HepG2 (cell line): ENCODE measurements at regions not wholly inside any gene's neighbourhood (a gene's known extent, or its start where the extent isn't known, plus 50 kb on each side); places are given as distances from the start of the nearest gene placed in this dataset.
"Not testable (repeated sequence)": the region's sequence is repeated elsewhere in the genome, so short reads cannot be mapped to it uniquely, and the experiment has no call there.

ENCODE experiments used
- ATAC-seq: fragments of 200-7000 bp; cut with Tn5 transposase; 3 replicates; pipeline ENCODE4 v1.9.1; 2020; ENCODE audit warnings: mild to moderate bottlenecking, moderate library complexity
- BruUV-seq: library from RNA; stranded (reverse); fragments of 400-500 nt; replicated peaks from 2 replicates; lab custom pipeline; 2021; lab: Mats Ljungman, UMichigan
- CTCF ChIA-PET: fragments of 300-600 bp; formaldehyde crosslinking; extraction: SDS; loops from one replicate; lab custom pipeline; 2021; ENCODE audit warnings: low total read pairs, inconsistent platforms, low intra/inter-chr PET ratio; lab: Yijun Ruan, JAX
- POLR2A ChIA-PET: fragments of 350-600 bp; sonication (Branson Sonifier 250); formaldehyde crosslinking; loops from one replicate; lab custom pipeline; 2020; ENCODE audit warnings: antibody characterized with exemption, inconsistent platforms; lab: Yijun Ruan, JAX
- DNase-seq: peaks from one replicate; pipeline ENCODE4 v3.0.0-alpha.2; 2015; ENCODE audit warnings: low spot score
- FAIRE-seq: peaks from 3 replicates; lab custom pipeline; 2011; peaks lifted over from hg19 to GRCh38; lab: Jason Lieb, UNC
- H2AFZ ChIP-seq: one replicate; pipeline ENCODE4 v1.6.1; 2011; ENCODE audit warnings: low read length, inconsistent platforms
- H3K27ac ChIP-seq: fragments of 300-600 bp; 3 replicates; pipeline ENCODE4 v1.8.0; 2011; ENCODE audit warnings: mixed run types, mild to moderate bottlenecking, mixed read lengths, low read length, inconsistent platforms; ENCODE audit not compliant: insufficient read depth; ENCODE audit errors: extremely low read length
- H3K27me3 ChIP-seq, 2 experiments: fragments of 200-600 bp in 1 of 2; 2 replicates in 1 of 2; 3 replicates in 1 of 2; pipeline versions ENCODE4 v1.6.0 to v1.8.0; 2011; ENCODE audit warnings: low read length in 2 of 2, mild to moderate bottlenecking in 2 of 2, moderate library complexity in 2 of 2, inconsistent platforms in 1 of 2; ENCODE audit not compliant: insufficient read depth in 2 of 2, control insufficient read depth in 1 of 2
- H3K36me3 ChIP-seq, 2 experiments: fragments of 200-600 bp in 1 of 2; replicated peaks in 1 of 2; 2 replicates in 1 of 2; 3 replicates in 1 of 2; pipeline versions ENCODE4 v1.5.1 to v1.8.0; 2011; ENCODE audit warnings: low read length in 2 of 2, inconsistent platforms in 1 of 2; ENCODE audit not compliant: insufficient read depth in 2 of 2, control insufficient read depth in 1 of 2
- H3K4me1 ChIP-seq: 2 replicates; pipeline ENCODE4 v1.5.1; 2012; ENCODE audit warnings: low read length, inconsistent platforms; ENCODE audit not compliant: insufficient read depth
- H3K4me2 ChIP-seq: 2 replicates; pipeline ENCODE4 v1.6.0; 2011; ENCODE audit warnings: low read depth, low read length, inconsistent platforms
- H3K4me3 ChIP-seq, 3 experiments: fragments of 200-600 bp in 1 of 3; sonication (generic), shearing (Covaris generic) in 1 of 3; replicated peaks in 1 of 3; 2 replicates each; pipeline ENCODE4 v1.5.1; 2011 to 2016; ENCODE audit warnings: low read length in 3 of 3, inconsistent platforms in 2 of 3, low read depth in 2 of 3, mild to moderate bottlenecking in 2 of 3, control low read depth in 1 of 3, mixed read lengths in 1 of 3; ENCODE audit not compliant: insufficient read depth in 1 of 3
- H3K79me2 ChIP-seq: one replicate; pipeline ENCODE4 v1.6.1; 2011; ENCODE audit warnings: low read length, inconsistent platforms; ENCODE audit not compliant: insufficient read depth
- H3K9ac ChIP-seq: 2 replicates; pipeline ENCODE4 v1.6.0; 2011; ENCODE audit warnings: mild to moderate bottlenecking, low read depth, low read length, inconsistent platforms; ENCODE audit not compliant: insufficient read depth
- H3K9me3 ChIP-seq: 2 replicates; pipeline ENCODE4 v1.5.1; 2012; ENCODE audit warnings: mild to moderate bottlenecking, low read length
- H4K20me1 ChIP-seq: 2 replicates; pipeline ENCODE4 v1.6.0; 2011; ENCODE audit warnings: inconsistent platforms, mild to moderate bottlenecking, low read length, moderate library complexity; ENCODE audit not compliant: insufficient read depth
- DNMT3B ChIP-seq: conservative IDR thresholded peaks from 2 replicates; pipeline ENCODE4 v1.6.1; 2016; ENCODE audit warnings: missing biosample characterization, control low read depth
- FOSL1 ChIP-seq: sonication (generic); formaldehyde crosslinking; IDR thresholded peaks from 2 replicates; pipeline ENCODE4 v1.9.0; 2021; ENCODE audit warnings: missing genetic modification reagents, borderline replicate concordance
- FOXO1 ChIP-seq: sonication (generic); formaldehyde crosslinking; IDR thresholded peaks from 2 replicates; pipeline ENCODE4 v1.4.0; 2020; ENCODE audit warnings: missing genetic modification reagents
- GTF2F1 ChIP-seq: fragments of 150-350 bp; IDR thresholded peaks from 2 replicates; pipeline ENCODE4 v1.6.1; 2014; ENCODE audit warnings: low read length
- HDAC1 ChIP-seq: sonication (generic); formaldehyde crosslinking; IDR thresholded peaks from 2 replicates; pipeline ENCODE4 v1.5.1; 2020; ENCODE audit warnings: mild to moderate bottlenecking, missing genetic modification reagents
- HNRNPL ChIP-seq: fragments of 200-400 bp; formaldehyde crosslinking; IDR thresholded peaks from 2 replicates; pipeline ENCODE4 v1.6.1; 2017; ENCODE audit warnings: mild to moderate bottlenecking, low read depth, low read length
- JDP2 ChIP-seq: sonication (generic); formaldehyde crosslinking; IDR thresholded peaks from 2 replicates; pipeline ENCODE4 v1.8.1; 2022; ENCODE audit warnings: missing genetic modification reagents, borderline replicate concordance
- NCOA5 ChIP-seq: sonication (generic); formaldehyde crosslinking; IDR thresholded peaks from 2 replicates; pipeline ENCODE4 v1.4.0; 2020; ENCODE audit warnings: missing genetic modification reagents
- NFIB ChIP-seq: sonication (generic); formaldehyde crosslinking; IDR thresholded peaks from 2 replicates; pipeline ENCODE4 v1.9.0; 2021; ENCODE audit warnings: missing genetic modification reagents, mild to moderate bottlenecking, borderline replicate concordance
- NR2C2 ChIP-seq: sonication (generic); formaldehyde crosslinking; IDR thresholded peaks from 2 replicates; pipeline ENCODE4 v1.4.0; 2020; ENCODE audit warnings: missing genetic modification reagents, mild to moderate bottlenecking, moderate library complexity, borderline replicate concordance
- PAWR ChIP-seq: sonication (generic); formaldehyde crosslinking; IDR thresholded peaks from 2 replicates; pipeline ENCODE4 v1.4.0; 2020; ENCODE audit warnings: missing genetic modification reagents, mild to moderate bottlenecking, borderline replicate concordance
- ZKSCAN5 ChIP-seq: sonication (generic); formaldehyde crosslinking; IDR thresholded peaks from 2 replicates; pipeline ENCODE4 v1.5.1; 2020; ENCODE audit warnings: mild to moderate bottlenecking, missing genetic modification reagents
- ZNF230 ChIP-seq: sonication (generic); formaldehyde crosslinking; IDR thresholded peaks from 2 replicates; pipeline ENCODE4 v1.4.0; 2020; ENCODE audit warnings: mild to moderate bottlenecking, missing genetic modification reagents
- ZNF256 ChIP-seq: sonication (generic); formaldehyde crosslinking; conservative IDR thresholded peaks from 2 replicates; pipeline ENCODE4 v1.4.0; 2020; ENCODE audit warnings: missing genetic modification reagents
- ZNF556 ChIP-seq: sonication (generic); formaldehyde crosslinking; IDR thresholded peaks from 2 replicates; pipeline ENCODE4 v1.4.0; 2020; ENCODE audit warnings: mild to moderate bottlenecking, missing genetic modification reagents, borderline replicate concordance
- ZNF780A ChIP-seq: sonication (generic); formaldehyde crosslinking; IDR thresholded peaks from 2 replicates; pipeline ENCODE4 v1.8.0; 2022; ENCODE audit warnings: mild to moderate bottlenecking, missing genetic modification reagents, moderate library complexity
- WGBS: methylation state at CpG from one replicate; pipeline ENCODE4 v1.1.6; 2017; ENCODE audit warnings: low lambda C conversion rate; 5-methylcytosine and 5-hydroxymethylcytosine counted together
- in situ Hi-C: cut with HindIII; loops from 2 replicates; pipeline ENCODE4 v1.10.0; 2017; ENCODE audit warnings: low pct_unique_long_range_greater_than_20kb; ENCODE audit not compliant: extremely low pct_ligation_motif_present
- intact Hi-C: fragments of 100-400 bp; cut with micrococcal nuclease; formaldehyde crosslinking; loops from one replicate; pipeline ENCODE4 v1.10.0; 2022; ENCODE audit not compliant: unreplicated experiment
- TF ChIP-seq, protein P1 (sequence below): sonication (generic); formaldehyde crosslinking; IDR thresholded peaks from 2 replicates; pipeline ENCODE4 v1.4.0; 2020; ENCODE audit warnings: low read depth, mild to moderate bottlenecking, missing genetic modification reagents

DNA sequence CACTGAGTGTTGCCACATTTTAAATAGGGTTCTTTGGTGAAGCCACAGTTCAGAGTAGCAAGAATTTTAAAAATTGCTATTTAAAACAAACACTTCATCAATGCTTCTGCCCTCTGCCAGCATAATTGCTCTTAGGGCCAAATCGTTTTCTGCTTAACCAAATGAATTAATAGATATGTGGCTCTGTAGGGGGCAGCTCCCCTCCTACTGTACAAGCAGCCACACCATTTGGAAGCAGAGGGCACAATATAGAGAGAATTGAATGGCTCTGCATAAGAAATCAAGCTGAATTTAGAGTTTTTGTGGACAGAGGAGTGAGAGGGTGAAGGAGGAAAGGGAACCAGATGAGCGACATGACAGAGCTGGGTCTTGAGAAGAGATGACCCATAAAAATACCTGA lies 103.8 kb upstream of the ELMO1 start:
- H3K27ac ChIP-seq, POLR2A ChIA-PET, H3K4me3 ChIP-seq, intact Hi-C loops, in situ Hi-C loops, H2AFZ ChIP-seq, H3K79me2 ChIP-seq, H3K9ac ChIP-seq, H3K4me1 ChIP-seq, H3K27me3 ChIP-seq, ATAC-seq, BruUV-seq, H3K4me2 ChIP-seq, H4K20me1 ChIP-seq, H3K9me3 ChIP-seq, DNase-seq, CTCF ChIA-PET, H3K36me3 ChIP-seq, FAIRE-seq: not testable (repeated sequence)
- 0% methylated on average over 2 of the region's 2 CpGs for WGBS

DNA sequence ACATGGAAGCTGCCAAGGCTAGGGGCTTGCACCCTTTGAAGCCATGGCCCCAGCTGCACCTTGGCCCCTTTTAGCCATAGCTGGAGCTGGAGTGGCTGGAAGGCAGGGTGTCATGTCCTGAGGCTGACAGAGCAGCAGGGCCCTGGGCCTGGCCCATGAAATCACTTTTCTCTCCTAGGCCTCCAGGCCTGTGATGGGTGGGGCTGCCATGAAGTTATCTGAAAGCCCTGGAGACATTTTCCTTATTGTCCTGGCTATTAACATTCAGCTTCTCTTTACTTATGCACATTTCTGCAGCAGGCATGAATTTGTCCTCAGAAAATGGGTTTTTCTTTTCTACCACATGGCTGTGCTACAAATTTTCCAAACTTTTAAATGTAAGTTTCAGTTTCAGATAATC lies 106.9 kb upstream of the ELMO1 start:
- Histone ChIP-seq H3K4me1 (no peaks in the 10 kb centered on the region), H2AFZ (no peak overlapping the region), H3K27ac (no peak overlapping the region), H3K27me3 (no peaks in the 10 kb centered on the region), H3K79me2 (no peaks in the 10 kb centered on the region), H4K20me1 (no peaks in the 10 kb centered on the region), H3K4me3 (no peak overlapping the region), H3K9ac (no peak overlapping the region), H3K9me3 (no peaks in the 10 kb centered on the region), H3K4me2 (no peak overlapping the region), H3K36me3 (no peaks in the 10 kb centered on the region)
- DNase-seq (no peak), FAIRE-seq (no peak), ATAC-seq (no peak)
- ChIA-PET POLR2A (no interaction called here), CTCF (no interaction called here)
- in situ Hi-C loops (no loop called here), intact Hi-C loops (no loop called here)
- TF ChIP-seq NFIB (CRISPR knock-in tag) = no peak
- TF ChIP-seq ZNF556 (CRISPR knock-in tag) = no peak
- TF ChIP-seq, protein P1, sequence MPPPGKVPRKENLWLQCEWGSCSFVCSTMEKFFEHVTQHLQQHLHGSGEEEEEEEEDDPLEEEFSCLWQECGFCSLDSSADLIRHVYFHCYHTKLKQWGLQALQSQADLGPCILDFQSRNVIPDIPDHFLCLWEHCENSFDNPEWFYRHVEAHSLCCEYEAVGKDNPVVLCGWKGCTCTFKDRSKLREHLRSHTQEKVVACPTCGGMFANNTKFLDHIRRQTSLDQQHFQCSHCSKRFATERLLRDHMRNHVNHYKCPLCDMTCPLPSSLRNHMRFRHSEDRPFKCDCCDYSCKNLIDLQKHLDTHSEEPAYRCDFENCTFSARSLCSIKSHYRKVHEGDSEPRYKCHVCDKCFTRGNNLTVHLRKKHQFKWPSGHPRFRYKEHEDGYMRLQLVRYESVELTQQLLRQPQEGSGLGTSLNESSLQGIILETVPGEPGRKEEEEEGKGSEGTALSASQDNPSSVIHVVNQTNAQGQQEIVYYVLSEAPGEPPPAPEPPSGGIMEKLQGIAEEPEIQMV (CRISPR knock-in tag) = no peak
- TF ChIP-seq ZKSCAN5 (CRISPR knock-in tag) = no peak
- TF ChIP-seq ZNF230 (CRISPR knock-in tag) = no peak
- no peak for TF ChIP-seq NCOA5 (CRISPR knock-in tag)
- TF ChIP-seq PAWR = no peak
- no peak for TF ChIP-seq DNMT3B (CRISPR knock-in tag)
- no peak for TF ChIP-seq HDAC1 (CRISPR knock-in tag)
- no peak for TF ChIP-seq ZNF256
- no peak for TF ChIP-seq GTF2F1
- no peak for TF ChIP-seq ZNF780A
- no peak for TF ChIP-seq HNRNPL
- no peak for TF ChIP-seq FOXO1
- TF ChIP-seq JDP2 = no peak
- no peak for TF ChIP-seq NR2C2 (CRISPR knock-in tag)
- TF ChIP-seq FOSL1 (CRISPR knock-in tag) = no peak
- no TSS peak for BruUV-seq
